WERI-Rb-1 (cell line): ENCODE measurements at regions not wholly inside any gene's neighbourhood (a gene's known extent, or its start where the extent isn't known, plus 50 kb on each side); places are given as distances from the start of the nearest gene placed in this dataset.
"Not testable (repeated sequence)": the region's sequence is repeated elsewhere in the genome, so short reads cannot be mapped to it uniquely, and the experiment has no call there.

Experiments
- DNase-seq: peaks from one replicate; pipeline ENCODE4 v3.0.0-alpha.2; 2020
- H3K27ac ChIP-seq: fragments of 250-450 bp; sonication (Bioruptor Pico); 2 replicates; pipeline ENCODE4 v1.5.1; 2020; ENCODE audit warnings: mild to moderate bottlenecking, moderate library complexity
- H3K27me3 ChIP-seq: fragments of 250-450 bp; sonication (Bioruptor Pico); 2 replicates; pipeline ENCODE4 v1.5.1; 2021; ENCODE audit warnings: mild to moderate bottlenecking, low read depth, moderate library complexity; ENCODE audit not compliant: insufficient read depth, severe bottlenecking
- H3K36me3 ChIP-seq: fragments of 250-450 bp; sonication (Bioruptor Pico); 2 replicates; pipeline ENCODE4 v1.5.1; 2020; ENCODE audit warnings: mild to moderate bottlenecking, moderate library complexity
- H3K4me3 ChIP-seq: 2 replicates; pipeline ENCODE4 v1.5.1; 2011; ENCODE audit warnings: low read depth, mild to moderate bottlenecking, control low read depth, low read length
- H3K9me3 ChIP-seq: fragments of 250-450 bp; sonication (Bioruptor Pico); 2 replicates; pipeline ENCODE4 v1.5.1; 2021; ENCODE audit warnings: mild to moderate bottlenecking, moderate library complexity; ENCODE audit not compliant: severe bottlenecking
- CTCF ChIP-seq: IDR thresholded peaks from 2 replicates; pipeline ENCODE4 v1.5.1; 2011; ENCODE audit warnings: low read depth, mild to moderate bottlenecking, control low read depth, inconsistent platforms, low read length

GRCh38 chr15:75782926-75783325 lies 60.3 kb upstream of the UBE2Q2 start:
- Histone ChIP-seq H3K36me3 (no peaks in the 10 kb centered on the region), H3K27ac (no peak overlapping the region), H3K27me3 (no peaks in the 10 kb centered on the region), H3K4me3 (no peak overlapping the region), H3K9me3 (no peaks in the 10 kb centered on the region)
- no peak for TF ChIP-seq CTCF
- DNase-seq, result no peak

- H3K4me3 ChIP-seq, H3K9me3 ChIP-seq, H3K36me3 ChIP-seq, DNase-seq, H3K27me3 ChIP-seq, H3K27ac ChIP-seq: not testable (repeated sequence)
These were observed 62.3 kb upstream of the UBE2Q2 start for GRCh38 chr15:75780995-75781394.

GRCh38 chr15:75779504-75779903 lies 63.7 kb upstream of the UBE2Q2 start:
- no peaks in the 10 kb centered on the region for H3K9me3 ChIP-seq
- no peak for DNase-seq
- no peak overlapping the region for H3K4me3 ChIP-seq
- H3K27me3 ChIP-seq, result no peaks in the 10 kb centered on the region
- no peak overlapping the region for H3K27ac ChIP-seq
- no peaks in the 10 kb centered on the region for H3K36me3 ChIP-seq
- TF ChIP-seq CTCF, result no peak

- not testable (repeated sequence) for H3K27me3 ChIP-seq, H3K27ac ChIP-seq, H3K4me3 ChIP-seq, H3K36me3 ChIP-seq, H3K9me3 ChIP-seq, DNase-seq
These were observed 64.4 kb upstream of the CSPG4 start for GRCh38 chr15:75776871-75777610.

- Histone ChIP-seq H3K36me3 (no peaks in the 10 kb centered on the region), H3K4me3 (no peak overlapping the region), H3K9me3 (no peaks in the 10 kb centered on the region), H3K27ac (no peak overlapping the region), H3K27me3 (no peaks in the 10 kb centered on the region)
- TF ChIP-seq CTCF, result no peak
- no peak for DNase-seq
These were observed 63.4 kb upstream of the CSPG4 start for GRCh38 chr15:75776065-75776423.

GRCh38 chr15:75775296-75776064 lies 62.8 kb upstream of the CSPG4 start:
- no peak overlapping the region for H3K4me3 ChIP-seq
- TF ChIP-seq CTCF, result no peak
- no peak overlapping the region for H3K27ac ChIP-seq
- no peak for DNase-seq
- H3K27me3 ChIP-seq, result no peaks in the 10 kb centered on the region
- H3K9me3 ChIP-seq, result no peaks in the 10 kb centered on the region
- H3K36me3 ChIP-seq, result no peaks in the 10 kb centered on the region

GRCh38 chr15:75773974-75774373 lies 61.3 kb upstream of the CSPG4 start:
- not testable (repeated sequence) for DNase-seq, H3K9me3 ChIP-seq, H3K27ac ChIP-seq, H3K27me3 ChIP-seq, H3K36me3 ChIP-seq, H3K4me3 ChIP-seq

GRCh38 chr15:75771054-75771453 lies 58.4 kb upstream of the CSPG4 start:
- not testable (repeated sequence) for H3K27me3 ChIP-seq, DNase-seq, H3K4me3 ChIP-seq, H3K27ac ChIP-seq, H3K9me3 ChIP-seq, H3K36me3 ChIP-seq
